H1 (cell line): ENCODE measurements at regions not wholly inside any gene's neighbourhood (a gene's known extent, or its start where the extent isn't known, plus 50 kb on each side); places are given as distances from the start of the nearest gene placed in this dataset.

Experiments used
- CTCF ChIA-PET: fragments of 300-600 bp; sonication (Branson Sonifier 250); formaldehyde crosslinking; loops from one replicate; lab custom pipeline; 2021; ENCODE audit not compliant: partially characterized antibody; lab: Charles Lee
- POLR2A ChIA-PET: fragments of 300-600 bp; sonication (Branson Sonifier 250); formaldehyde crosslinking; loops from one replicate; lab custom pipeline; 2021; ENCODE audit warnings: inconsistent platforms; ENCODE audit not compliant: partially characterized antibody; lab: Charles Lee
- DNase-seq, 2 experiments: peaks; one replicate each; pipeline versions ENCODE4 v3.0.0 to v3.0.0-alpha.2; 2010 to 2022; ENCODE audit warnings: low spot score in 2 of 2, low read depth in 1 of 2, mixed read lengths in 1 of 2
- FAIRE-seq: peaks from 2 replicates; lab custom pipeline; 2011; peaks lifted over from hg19 to GRCh38; lab: Jason Lieb, UNC
- H2AFZ ChIP-seq: 2 replicates; pipeline ENCODE4 v1.8.1; 2012; ENCODE audit warnings: low read length, inconsistent platforms
- H2AK5ac ChIP-seq: 2 replicates; pipeline ENCODE4 v1.6.1; 2013; ENCODE audit warnings: low read depth, low read length
- H2BK120ac ChIP-seq: replicated peaks from 2 replicates; pipeline ENCODE3; 2013; ENCODE audit warnings: low read depth, low read length, inconsistent platforms
- H2BK12ac ChIP-seq: 2 replicates; pipeline ENCODE4 v1.6.1; 2013; ENCODE audit warnings: low read depth, low read length
- H2BK15ac ChIP-seq: 2 replicates; pipeline ENCODE4 v1.6.1; 2013; ENCODE audit warnings: low read length
- H2BK20ac ChIP-seq: 2 replicates; pipeline ENCODE4 v1.6.1; 2013; ENCODE audit warnings: low read length
- H2BK5ac ChIP-seq: 2 replicates; pipeline ENCODE4 v1.6.1; 2013; ENCODE audit warnings: low read depth, low read length
- H3K14ac ChIP-seq: 2 replicates; pipeline ENCODE4 v1.6.1; 2013; ENCODE audit warnings: inconsistent platforms; ENCODE audit not compliant: insufficient read length
- H3K18ac ChIP-seq: 2 replicates; pipeline ENCODE4 v1.6.1; 2013; ENCODE audit warnings: low read length; ENCODE audit errors: extremely low read depth
- H3K23ac ChIP-seq: 2 replicates; pipeline ENCODE4 v1.6.1; 2013; ENCODE audit warnings: inconsistent platforms; ENCODE audit not compliant: insufficient read length
- H3K23me2 ChIP-seq: 2 replicates; pipeline ENCODE4 v1.6.1; 2013; ENCODE audit warnings: low read depth, low read length
- H3K27ac ChIP-seq: 2 replicates; pipeline ENCODE4 v1.6.1; 2011; ENCODE audit warnings: low read depth, low read length, inconsistent platforms
- H3K27me3 ChIP-seq, 4 experiments: replicated peaks in 1 of 4; 1 replicate in 1 of 4; 2 replicates in 3 of 4; pipeline versions ENCODE4 v1.6.1 to v1.8.1; 2011 to 2013; ENCODE audit warnings: low read length in 3 of 4, mild to moderate bottlenecking in 3 of 4, inconsistent platforms in 2 of 4, mixed read lengths in 2 of 4, moderate library complexity in 1 of 4; ENCODE audit not compliant: control insufficient read depth in 3 of 4, insufficient read depth in 3 of 4; ENCODE audit errors: extremely low read depth in 1 of 4
- H3K36me3 ChIP-seq, 4 experiments: 2 replicates each; pipeline versions ENCODE4 v1.6.1 to v1.8.1; 2011 to 2013; ENCODE audit warnings: mild to moderate bottlenecking in 4 of 4, low read length in 3 of 4, moderate library complexity in 2 of 4, control low read depth in 1 of 4, inconsistent platforms in 1 of 4; ENCODE audit not compliant: insufficient read depth in 4 of 4, control insufficient read depth in 2 of 4
- H3K4ac ChIP-seq: replicated peaks from 2 replicates; pipeline ENCODE3; 2013; ENCODE audit warnings: low read length, low read depth, mixed read lengths, inconsistent platforms; ENCODE audit not compliant: insufficient read length
- H3K4me1 ChIP-seq, 4 experiments: replicated peaks in 1 of 4; 1 replicate in 1 of 4; 2 replicates in 3 of 4; pipeline versions ENCODE4 v1.6.1 to v1.8.1; 2011 to 2013; ENCODE audit warnings: low read length in 3 of 4, inconsistent platforms in 2 of 4, mixed read lengths in 1 of 4; ENCODE audit not compliant: insufficient read depth in 4 of 4, control insufficient read depth in 3 of 4
- H3K4me2 ChIP-seq, 2 experiments: 2 replicates each; pipeline versions ENCODE4 v1.6.1 to v1.8.1; 2011 to 2013; ENCODE audit warnings: low read depth in 2 of 2, low read length in 2 of 2, control low read depth in 1 of 2, inconsistent platforms in 1 of 2, mild to moderate bottlenecking in 1 of 2; ENCODE audit not compliant: insufficient read depth in 1 of 2
- H3K4me3 ChIP-seq, 4 experiments: fragments of 200-600, 300-600 bp in 1 of 4; sonication (generic), shearing (Covaris generic), sonication (Bioruptor Twin) in 1 of 4; 2 replicates each; pipeline versions ENCODE4 v1.5.1 to v1.8.1; 2011 to 2016; ENCODE audit warnings: low read length in 4 of 4, low read depth in 3 of 4, control low read depth in 2 of 4, inconsistent platforms in 2 of 4, mild to moderate bottlenecking in 2 of 4, mixed read lengths in 1 of 4, moderate library complexity in 1 of 4; ENCODE audit not compliant: insufficient read depth in 2 of 4; ENCODE audit errors: extremely low read depth in 1 of 4
- H3K56ac ChIP-seq: replicated peaks from 2 replicates; pipeline ENCODE3; 2013; ENCODE audit warnings: low read depth, mild to moderate bottlenecking, mixed read lengths, low read length, inconsistent platforms; ENCODE audit not compliant: insufficient read length
- H3K79me1 ChIP-seq: 2 replicates; pipeline ENCODE4 v1.6.1; 2013; ENCODE audit warnings: low read depth, low read length, control low read depth
- H3K79me2 ChIP-seq, 2 experiments: 2 replicates each; pipeline versions ENCODE4 v1.6.1 to v1.8.1; 2012 to 2013; ENCODE audit warnings: low read length in 2 of 2, mild to moderate bottlenecking in 2 of 2, inconsistent platforms in 1 of 2; ENCODE audit not compliant: insufficient read depth in 2 of 2, control insufficient read depth in 1 of 2
- H3K9ac ChIP-seq, 4 experiments: replicated peaks in 1 of 4; 1 replicate in 1 of 4; 2 replicates in 3 of 4; pipeline versions ENCODE4 v1.6.1 to v1.8.1; 2011 to 2013; ENCODE audit warnings: low read depth in 3 of 4, low read length in 3 of 4, control low read depth in 2 of 4, mild to moderate bottlenecking in 2 of 4, moderate library complexity in 2 of 4, inconsistent platforms in 1 of 4; ENCODE audit errors: extremely low read depth in 1 of 4
- H3K9me3 ChIP-seq, 2 experiments: 2 replicates each; pipeline versions ENCODE4 v1.6.1 to v1.8.1; 2012 to 2013; ENCODE audit warnings: mild to moderate bottlenecking in 2 of 2, moderate library complexity in 2 of 2, control low read depth in 1 of 2, inconsistent platforms in 1 of 2, low read depth in 1 of 2, low read length in 1 of 2, mixed read lengths in 1 of 2; ENCODE audit not compliant: insufficient read depth in 2 of 2
- H4K20me1 ChIP-seq, 2 experiments: replicated peaks in 1 of 2; 2 replicates each; pipeline versions ENCODE3 to v1.8.1; 2011 to 2013; ENCODE audit warnings: inconsistent platforms in 2 of 2, low read length in 2 of 2, mild to moderate bottlenecking in 1 of 2; ENCODE audit not compliant: insufficient read depth in 2 of 2, control insufficient read depth in 1 of 2
- H4K5ac ChIP-seq: 2 replicates; pipeline ENCODE4 v1.6.1; 2013; ENCODE audit warnings: low read length, low read depth, mixed read lengths, inconsistent platforms; ENCODE audit not compliant: insufficient read length
- H4K8ac ChIP-seq: 2 replicates; pipeline ENCODE4 v1.8.0; 2013; ENCODE audit warnings: mild to moderate bottlenecking, moderate library complexity, low read length, inconsistent platforms; ENCODE audit not compliant: insufficient read depth; ENCODE audit errors: extremely low read depth
- H4K91ac ChIP-seq: replicated peaks from 2 replicates; pipeline ENCODE3; 2013; ENCODE audit warnings: low read length, mixed read lengths, inconsistent platforms; ENCODE audit not compliant: insufficient read length
- WGBS, 2 experiments: shearing (Covaris generic) in 1 of 2; methylation state at CpG; one replicate each; pipeline versions ENCODE4 v1.1.6 to v1.1.7; 2013 to 2015; ENCODE audit warnings: low lambda C conversion rate in 2 of 2, mixed read lengths in 2 of 2, inconsistent platforms in 1 of 2, low coverage in 1 of 2, missing lambda C conversion rate in 1 of 2; ENCODE audit not compliant: insufficient replicate concordance in 2 of 2, insufficient coverage in 1 of 2, insufficient read length in 1 of 2; ENCODE audit errors: extremely low coverage in 1 of 2, missing lambda C conversion rate in 1 of 2; 5-methylcytosine and 5-hydroxymethylcytosine counted together
- TF ChIP-seq, protein P1 (sequence below): fragments of 300-600 bp; sonication (generic); IDR thresholded peaks from 2 replicates; pipeline ENCODE4 v1.7.1; 2012; ENCODE audit warnings: low read length, moderate library complexity, mild to moderate bottlenecking, inconsistent platforms; ENCODE audit not compliant: insufficient replicate concordance

GRCh38 chrX:103002576-103002975, 61.4 kb downstream of the BEX1 start:
- no peak for FAIRE-seq
- H3K18ac ChIP-seq: no peak overlapping the region
- no peaks in the 10 kb centered on the region for H3K9me3 ChIP-seq
- no peak overlapping the region for H2BK15ac ChIP-seq
- H3K79me1 ChIP-seq: no peaks in the 10 kb centered on the region
- 73% methylated on average over 2 of the region's 2 CpGs; no CpG with 5 or more reads in 1 of the 2 experiments for WGBS, 2 experiments
- H2BK120ac ChIP-seq: no peak overlapping the region
- no peak overlapping the region for H3K56ac ChIP-seq
- no peak overlapping the region for H3K4ac ChIP-seq
- ChIA-PET POLR2A (no interaction called here), CTCF (interaction anchor here (1.0 to 1.4 kb wide), 3 partner anchors 15 to 102 kb away, joined by 3 read pairs; no protein-coding TSS in a partner anchor)
- no peak overlapping the region for H2BK12ac ChIP-seq
- H4K91ac ChIP-seq: no peak overlapping the region
- H3K79me2 ChIP-seq: no peaks in the 10 kb centered on the region
- no peaks in the 10 kb centered on the region for H3K23me2 ChIP-seq
- H3K4me2 ChIP-seq: no peak overlapping the region
- no peak overlapping the region for H2AFZ ChIP-seq
- no peak overlapping the region for H3K9ac ChIP-seq
- no peak overlapping the region for H3K4me3 ChIP-seq
- H3K36me3 ChIP-seq: no peaks in the 10 kb centered on the region
- no peak overlapping the region for H3K23ac ChIP-seq
- H2AK5ac ChIP-seq: no peak overlapping the region
- H3K27ac ChIP-seq: no peak overlapping the region
- no peaks in the 10 kb centered on the region for H4K20me1 ChIP-seq
- H3K27me3 ChIP-seq: no peaks in the 10 kb centered on the region; a peak in 1 of 7 replicates
- H4K5ac ChIP-seq: no peak overlapping the region
- no peak overlapping the region for H2BK20ac ChIP-seq
- no peak for DNase-seq
- no peak overlapping the region for H2BK5ac ChIP-seq
- H3K14ac ChIP-seq: no peak overlapping the region
- no peaks in the 10 kb centered on the region for H3K4me1 ChIP-seq
- no peak overlapping the region for H4K8ac ChIP-seq
- TF ChIP-seq, protein P1, sequence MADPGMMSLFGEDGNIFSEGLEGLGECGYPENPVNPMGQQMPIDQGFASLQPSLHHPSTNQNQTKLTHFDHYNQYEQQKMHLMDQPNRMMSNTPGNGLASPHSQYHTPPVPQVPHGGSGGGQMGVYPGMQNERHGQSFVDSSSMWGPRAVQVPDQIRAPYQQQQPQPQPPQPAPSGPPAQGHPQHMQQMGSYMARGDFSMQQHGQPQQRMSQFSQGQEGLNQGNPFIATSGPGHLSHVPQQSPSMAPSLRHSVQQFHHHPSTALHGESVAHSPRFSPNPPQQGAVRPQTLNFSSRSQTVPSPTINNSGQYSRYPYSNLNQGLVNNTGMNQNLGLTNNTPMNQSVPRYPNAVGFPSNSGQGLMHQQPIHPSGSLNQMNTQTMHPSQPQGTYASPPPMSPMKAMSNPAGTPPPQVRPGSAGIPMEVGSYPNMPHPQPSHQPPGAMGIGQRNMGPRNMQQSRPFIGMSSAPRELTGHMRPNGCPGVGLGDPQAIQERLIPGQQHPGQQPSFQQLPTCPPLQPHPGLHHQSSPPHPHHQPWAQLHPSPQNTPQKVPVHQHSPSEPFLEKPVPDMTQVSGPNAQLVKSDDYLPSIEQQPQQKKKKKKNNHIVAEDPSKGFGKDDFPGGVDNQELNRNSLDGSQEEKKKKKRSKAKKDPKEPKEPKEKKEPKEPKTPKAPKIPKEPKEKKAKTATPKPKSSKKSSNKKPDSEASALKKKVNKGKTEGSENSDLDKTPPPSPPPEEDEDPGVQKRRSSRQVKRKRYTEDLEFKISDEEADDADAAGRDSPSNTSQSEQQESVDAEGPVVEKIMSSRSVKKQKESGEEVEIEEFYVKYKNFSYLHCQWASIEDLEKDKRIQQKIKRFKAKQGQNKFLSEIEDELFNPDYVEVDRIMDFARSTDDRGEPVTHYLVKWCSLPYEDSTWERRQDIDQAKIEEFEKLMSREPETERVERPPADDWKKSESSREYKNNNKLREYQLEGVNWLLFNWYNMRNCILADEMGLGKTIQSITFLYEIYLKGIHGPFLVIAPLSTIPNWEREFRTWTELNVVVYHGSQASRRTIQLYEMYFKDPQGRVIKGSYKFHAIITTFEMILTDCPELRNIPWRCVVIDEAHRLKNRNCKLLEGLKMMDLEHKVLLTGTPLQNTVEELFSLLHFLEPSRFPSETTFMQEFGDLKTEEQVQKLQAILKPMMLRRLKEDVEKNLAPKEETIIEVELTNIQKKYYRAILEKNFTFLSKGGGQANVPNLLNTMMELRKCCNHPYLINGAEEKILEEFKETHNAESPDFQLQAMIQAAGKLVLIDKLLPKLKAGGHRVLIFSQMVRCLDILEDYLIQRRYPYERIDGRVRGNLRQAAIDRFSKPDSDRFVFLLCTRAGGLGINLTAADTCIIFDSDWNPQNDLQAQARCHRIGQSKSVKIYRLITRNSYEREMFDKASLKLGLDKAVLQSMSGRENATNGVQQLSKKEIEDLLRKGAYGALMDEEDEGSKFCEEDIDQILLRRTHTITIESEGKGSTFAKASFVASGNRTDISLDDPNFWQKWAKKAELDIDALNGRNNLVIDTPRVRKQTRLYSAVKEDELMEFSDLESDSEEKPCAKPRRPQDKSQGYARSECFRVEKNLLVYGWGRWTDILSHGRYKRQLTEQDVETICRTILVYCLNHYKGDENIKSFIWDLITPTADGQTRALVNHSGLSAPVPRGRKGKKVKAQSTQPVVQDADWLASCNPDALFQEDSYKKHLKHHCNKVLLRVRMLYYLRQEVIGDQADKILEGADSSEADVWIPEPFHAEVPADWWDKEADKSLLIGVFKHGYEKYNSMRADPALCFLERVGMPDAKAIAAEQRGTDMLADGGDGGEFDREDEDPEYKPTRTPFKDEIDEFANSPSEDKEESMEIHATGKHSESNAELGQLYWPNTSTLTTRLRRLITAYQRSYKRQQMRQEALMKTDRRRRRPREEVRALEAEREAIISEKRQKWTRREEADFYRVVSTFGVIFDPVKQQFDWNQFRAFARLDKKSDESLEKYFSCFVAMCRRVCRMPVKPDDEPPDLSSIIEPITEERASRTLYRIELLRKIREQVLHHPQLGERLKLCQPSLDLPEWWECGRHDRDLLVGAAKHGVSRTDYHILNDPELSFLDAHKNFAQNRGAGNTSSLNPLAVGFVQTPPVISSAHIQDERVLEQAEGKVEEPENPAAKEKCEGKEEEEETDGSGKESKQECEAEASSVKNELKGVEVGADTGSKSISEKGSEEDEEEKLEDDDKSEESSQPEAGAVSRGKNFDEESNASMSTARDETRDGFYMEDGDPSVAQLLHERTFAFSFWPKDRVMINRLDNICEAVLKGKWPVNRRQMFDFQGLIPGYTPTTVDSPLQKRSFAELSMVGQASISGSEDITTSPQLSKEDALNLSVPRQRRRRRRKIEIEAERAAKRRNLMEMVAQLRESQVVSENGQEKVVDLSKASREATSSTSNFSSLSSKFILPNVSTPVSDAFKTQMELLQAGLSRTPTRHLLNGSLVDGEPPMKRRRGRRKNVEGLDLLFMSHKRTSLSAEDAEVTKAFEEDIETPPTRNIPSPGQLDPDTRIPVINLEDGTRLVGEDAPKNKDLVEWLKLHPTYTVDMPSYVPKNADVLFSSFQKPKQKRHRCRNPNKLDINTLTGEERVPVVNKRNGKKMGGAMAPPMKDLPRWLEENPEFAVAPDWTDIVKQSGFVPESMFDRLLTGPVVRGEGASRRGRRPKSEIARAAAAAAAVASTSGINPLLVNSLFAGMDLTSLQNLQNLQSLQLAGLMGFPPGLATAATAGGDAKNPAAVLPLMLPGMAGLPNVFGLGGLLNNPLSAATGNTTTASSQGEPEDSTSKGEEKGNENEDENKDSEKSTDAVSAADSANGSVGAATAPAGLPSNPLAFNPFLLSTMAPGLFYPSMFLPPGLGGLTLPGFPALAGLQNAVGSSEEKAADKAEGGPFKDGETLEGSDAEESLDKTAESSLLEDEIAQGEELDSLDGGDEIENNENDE: no peak
